Testis (tissue), 2 donors: ENCODE measurements at regions not wholly inside any gene's neighbourhood (a gene's known extent, or its start where the extent isn't known, plus 50 kb on each side); places are given as distances from the start of the nearest gene placed in this dataset.

Experiments
- POLR2A ChIP-seq: fragments of 450-650 bp; IDR thresholded peaks from one replicate; pipeline ENCODE4 v1.6.1; 2017; ENCODE audit warnings: antibody characterized with exemption, mild to moderate bottlenecking, moderate library complexity
- TF ChIP-seq, protein P1 (sequence below), 3 experiments: fragments of 450-650 bp in 2 of 3; fragments of 200-600 bp in 1 of 3; sonication (generic) in 1 of 3; IDR thresholded peaks; one replicate each; pipeline ENCODE4 v1.5.1; 2016 to 2019; ENCODE audit warnings: antibody characterized with exemption in 3 of 3, mild to moderate bottlenecking in 2 of 3, moderate library complexity in 1 of 3

DNA sequence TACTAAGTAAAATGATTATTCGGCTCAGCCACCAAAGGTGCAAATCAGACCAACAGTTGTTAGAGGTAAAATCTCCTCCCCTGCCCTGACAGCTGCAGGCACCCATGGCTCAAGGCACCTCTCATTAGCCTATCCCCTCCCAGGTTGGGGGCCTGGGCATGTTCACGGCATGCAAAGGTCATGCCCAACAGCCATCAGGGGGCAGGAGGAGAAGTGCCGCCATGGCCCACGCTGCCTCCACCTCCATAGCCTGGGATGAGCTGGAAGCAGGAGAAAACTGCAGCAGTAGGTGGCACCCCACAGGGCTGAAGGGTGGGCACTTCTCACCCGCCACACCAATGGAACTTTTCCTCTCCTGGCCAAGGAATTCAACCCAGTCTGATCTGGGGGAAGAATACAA is 146.4 kb upstream of the COX10 start:
- TF ChIP-seq POLR2A: no peak
- TF ChIP-seq, protein P1, sequence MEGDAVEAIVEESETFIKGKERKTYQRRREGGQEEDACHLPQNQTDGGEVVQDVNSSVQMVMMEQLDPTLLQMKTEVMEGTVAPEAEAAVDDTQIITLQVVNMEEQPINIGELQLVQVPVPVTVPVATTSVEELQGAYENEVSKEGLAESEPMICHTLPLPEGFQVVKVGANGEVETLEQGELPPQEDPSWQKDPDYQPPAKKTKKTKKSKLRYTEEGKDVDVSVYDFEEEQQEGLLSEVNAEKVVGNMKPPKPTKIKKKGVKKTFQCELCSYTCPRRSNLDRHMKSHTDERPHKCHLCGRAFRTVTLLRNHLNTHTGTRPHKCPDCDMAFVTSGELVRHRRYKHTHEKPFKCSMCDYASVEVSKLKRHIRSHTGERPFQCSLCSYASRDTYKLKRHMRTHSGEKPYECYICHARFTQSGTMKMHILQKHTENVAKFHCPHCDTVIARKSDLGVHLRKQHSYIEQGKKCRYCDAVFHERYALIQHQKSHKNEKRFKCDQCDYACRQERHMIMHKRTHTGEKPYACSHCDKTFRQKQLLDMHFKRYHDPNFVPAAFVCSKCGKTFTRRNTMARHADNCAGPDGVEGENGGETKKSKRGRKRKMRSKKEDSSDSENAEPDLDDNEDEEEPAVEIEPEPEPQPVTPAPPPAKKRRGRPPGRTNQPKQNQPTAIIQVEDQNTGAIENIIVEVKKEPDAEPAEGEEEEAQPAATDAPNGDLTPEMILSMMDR (IDR thresholded peaks at IDR 0.05): no peak
